ENCODE measurements at regions not wholly inside any gene's neighbourhood (a gene's known extent, or its start where the extent isn't known, plus 50 kb on each side); places are given as distances from the start of the nearest gene placed in this dataset.

DNA sequence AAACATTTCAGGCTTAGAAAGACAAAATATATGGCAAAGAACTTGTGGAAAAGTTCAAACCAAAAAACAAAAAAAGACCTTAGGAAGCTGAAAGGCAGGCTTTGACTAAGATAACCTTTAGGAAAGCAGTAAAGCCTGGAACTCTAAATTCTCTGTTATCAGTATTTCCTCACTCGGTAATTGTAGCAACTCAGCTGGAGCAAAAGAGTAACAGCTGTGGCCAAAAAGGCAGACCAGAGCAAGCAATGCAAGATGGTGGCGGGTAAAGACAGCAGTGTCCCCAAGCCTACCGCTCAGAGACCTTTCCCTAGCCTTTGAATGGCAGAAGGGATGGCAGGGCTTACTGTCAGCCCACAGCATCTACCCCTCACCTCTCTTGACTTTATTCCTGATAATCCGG lies 63.1 kb upstream of the KLHL13 start:
- TF ChIP-seq, protein P1, sequence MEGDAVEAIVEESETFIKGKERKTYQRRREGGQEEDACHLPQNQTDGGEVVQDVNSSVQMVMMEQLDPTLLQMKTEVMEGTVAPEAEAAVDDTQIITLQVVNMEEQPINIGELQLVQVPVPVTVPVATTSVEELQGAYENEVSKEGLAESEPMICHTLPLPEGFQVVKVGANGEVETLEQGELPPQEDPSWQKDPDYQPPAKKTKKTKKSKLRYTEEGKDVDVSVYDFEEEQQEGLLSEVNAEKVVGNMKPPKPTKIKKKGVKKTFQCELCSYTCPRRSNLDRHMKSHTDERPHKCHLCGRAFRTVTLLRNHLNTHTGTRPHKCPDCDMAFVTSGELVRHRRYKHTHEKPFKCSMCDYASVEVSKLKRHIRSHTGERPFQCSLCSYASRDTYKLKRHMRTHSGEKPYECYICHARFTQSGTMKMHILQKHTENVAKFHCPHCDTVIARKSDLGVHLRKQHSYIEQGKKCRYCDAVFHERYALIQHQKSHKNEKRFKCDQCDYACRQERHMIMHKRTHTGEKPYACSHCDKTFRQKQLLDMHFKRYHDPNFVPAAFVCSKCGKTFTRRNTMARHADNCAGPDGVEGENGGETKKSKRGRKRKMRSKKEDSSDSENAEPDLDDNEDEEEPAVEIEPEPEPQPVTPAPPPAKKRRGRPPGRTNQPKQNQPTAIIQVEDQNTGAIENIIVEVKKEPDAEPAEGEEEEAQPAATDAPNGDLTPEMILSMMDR (IDR thresholded peaks at IDR 0.05), result no peak
- Histone ChIP-seq H3K9me3 (peaks cover 0 to 11% of the 10 kb centered on the region in 2 donors), H3K27me3 (no peaks in the 10 kb centered on the region), H3K4me1 (no peaks in the 10 kb centered on the region), H3K36me3 (no peaks in the 10 kb centered on the region), H3K4me3 (no peak overlapping the region), H3K27ac (no peak overlapping the region)
- no peak for DNase-seq (ENCODE audit: low spot score)

DNA sequence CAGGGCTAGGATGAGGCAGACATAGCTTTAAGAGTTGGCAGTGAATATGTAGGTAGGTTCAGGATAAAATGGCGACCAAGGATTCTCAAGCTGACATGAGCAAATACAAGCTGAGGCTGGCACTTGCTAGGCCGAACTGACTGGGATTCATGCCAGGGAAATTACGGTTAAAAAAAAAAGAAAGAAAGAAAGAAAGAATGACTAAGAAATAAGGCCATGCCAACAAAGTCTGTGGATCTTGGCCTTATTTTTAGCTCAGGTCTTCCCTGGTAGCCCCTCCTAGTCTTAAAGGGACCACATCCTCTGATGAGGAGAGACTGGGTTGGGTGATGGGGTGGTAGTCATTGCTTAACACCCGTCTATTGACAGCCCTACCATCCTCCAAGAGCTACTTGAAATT lies 64.4 kb upstream of the KLHL13 start:
- no peak overlapping the region for H3K27ac ChIP-seq
- H3K4me1 ChIP-seq, result no peaks in the 10 kb centered on the region
- no peaks in the 10 kb centered on the region for H3K27me3 ChIP-seq
- H3K4me3 ChIP-seq, result no peak overlapping the region
- TF ChIP-seq, protein P1 (IDR thresholded peaks at IDR 0.05), result no peak
- no peaks in the 10 kb centered on the region for H3K36me3 ChIP-seq
- no peak for DNase-seq (ENCODE audit: low spot score)
- H3K9me3 ChIP-seq, result peaks cover 0 to 11% of the 10 kb centered on the region in 2 donors

DNA sequence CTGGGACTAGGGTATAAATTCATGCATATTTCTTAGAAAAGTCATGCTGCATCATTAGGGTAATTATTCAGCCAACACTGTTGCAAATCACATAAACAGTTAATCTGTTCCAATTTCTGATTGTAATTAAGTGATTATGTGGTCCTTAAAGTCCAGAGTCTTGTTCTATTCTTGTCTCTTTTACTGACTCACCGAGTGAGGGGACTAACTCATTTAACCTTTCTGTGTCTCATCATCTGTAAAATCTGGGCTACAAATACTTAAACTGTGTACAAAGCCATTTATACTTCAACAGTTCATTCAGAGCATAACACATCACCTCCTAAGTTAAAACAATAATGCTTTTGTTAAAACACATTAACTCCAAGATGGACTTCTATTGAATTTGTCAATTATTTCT lies 65.4 kb upstream of the KLHL13 start:
- DNase-seq (ENCODE audit: low spot score), result no peak
- no peak overlapping the region for H3K27ac ChIP-seq
- no peaks in the 10 kb centered on the region for H3K36me3 ChIP-seq
- no peaks in the 10 kb centered on the region for H3K4me1 ChIP-seq
- TF ChIP-seq, protein P1 (IDR thresholded peaks at IDR 0.05), result no peak
- H3K4me3 ChIP-seq, result no peak overlapping the region
- peaks cover 0 to 11% of the 10 kb centered on the region in 2 donors for H3K9me3 ChIP-seq
- H3K27me3 ChIP-seq, result no peaks in the 10 kb centered on the region

DNA sequence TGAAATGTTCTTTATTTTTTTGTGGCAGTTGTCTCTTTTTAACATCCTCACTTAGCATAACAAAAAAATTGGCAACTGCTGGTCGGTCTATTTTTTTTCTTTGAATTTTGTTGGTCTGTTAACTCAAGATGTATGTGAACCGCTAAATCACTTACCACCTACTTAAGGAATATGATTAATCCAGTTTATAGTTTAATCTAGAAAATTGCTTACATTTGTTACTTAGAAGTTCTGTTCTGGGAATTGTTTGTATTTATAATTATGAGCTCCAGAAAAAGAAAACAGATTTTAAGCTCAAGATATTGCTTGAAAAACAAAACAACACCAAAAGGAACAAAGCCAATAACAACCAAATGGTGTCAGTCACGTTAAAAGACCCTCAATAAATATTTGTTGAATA lies 66.1 kb upstream of the KLHL13 start:
- no peak for DNase-seq (ENCODE audit: low spot score)
- Histone ChIP-seq H3K4me3 (no peak overlapping the region), H3K9me3 (peaks cover 0 to 11% of the 10 kb centered on the region in 2 donors), H3K36me3 (no peaks in the 10 kb centered on the region), H3K4me1 (no peaks in the 10 kb centered on the region), H3K27ac (no peak overlapping the region), H3K27me3 (no peaks in the 10 kb centered on the region)
- TF ChIP-seq, protein P1 (IDR thresholded peaks at IDR 0.05), result no peak

DNA sequence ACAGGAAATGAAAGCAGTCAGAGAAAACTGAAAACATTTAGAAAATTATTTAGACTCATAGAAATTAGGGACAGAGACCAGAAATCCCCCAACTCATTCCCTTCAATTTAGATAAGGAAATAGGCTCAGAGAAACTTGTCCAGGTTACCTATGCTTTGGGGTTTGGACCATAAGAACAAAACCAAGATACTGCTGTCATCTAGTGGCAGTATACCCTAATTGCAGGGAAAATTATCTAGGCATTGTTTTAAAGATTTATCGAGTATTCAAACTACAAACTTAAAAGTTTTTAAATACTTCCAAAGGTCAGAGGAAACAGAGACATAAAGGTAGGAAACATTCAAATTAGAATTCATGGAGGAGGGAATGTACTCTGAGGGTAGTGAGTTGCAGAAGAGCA lies 67.0 kb upstream of the KLHL13 start:
- H3K4me1 ChIP-seq, result no peaks in the 10 kb centered on the region

DNA sequence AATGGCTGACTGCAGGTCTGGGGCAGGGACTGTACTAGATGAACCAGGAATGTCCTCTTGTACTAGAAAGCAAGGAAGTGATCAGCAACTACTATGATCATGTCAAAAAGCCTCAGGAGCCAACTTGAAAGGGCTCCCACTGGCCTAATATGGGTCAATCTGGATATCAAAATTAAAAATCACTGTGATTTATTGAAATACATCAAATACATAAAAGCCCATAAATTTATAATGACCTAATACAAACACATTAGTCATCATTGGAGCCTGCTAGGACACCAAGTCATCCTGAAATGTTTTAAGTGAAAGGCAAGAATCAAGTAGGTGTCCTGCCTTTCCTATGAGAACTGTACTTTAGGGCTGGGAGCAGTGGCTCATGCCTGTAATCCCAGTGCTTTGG lies 70.5 kb upstream of the KLHL13 start:
- TF ChIP-seq, protein P1 (IDR thresholded peaks at IDR 0.05), result no peak

More for the DNA sequence above, 67.0 kb upstream of the KLHL13 start:
- Histone ChIP-seq H3K4me3 (no peak overlapping the region), H3K36me3 (no peaks in the 10 kb centered on the region), H3K27me3 (no peaks in the 10 kb centered on the region), H3K9me3 (peaks cover 0 to 11% of the 10 kb centered on the region in 2 donors), H3K27ac (no peak overlapping the region)
- TF ChIP-seq, protein P1 (IDR thresholded peaks at IDR 0.05), result no peak
- DNase-seq (ENCODE audit: low spot score), result no peak

More for the DNA sequence above, 70.5 kb upstream of the KLHL13 start:
- Histone ChIP-seq H3K4me1 (no peaks in the 10 kb centered on the region), H3K9me3 (peaks cover 0 to 11% of the 10 kb centered on the region in 2 donors), H3K36me3 (no peaks in the 10 kb centered on the region), H3K4me3 (no peak overlapping the region), H3K27me3 (no peaks in the 10 kb centered on the region), H3K27ac (no peak overlapping the region)
- DNase-seq (ENCODE audit: low spot score), result no peak
